ENCODE measurements at regions not wholly inside any gene's neighbourhood (a gene's known extent, or its start where the extent isn't known, plus 50 kb on each side); places are given as distances from the start of the nearest gene placed in this dataset.

DNA sequence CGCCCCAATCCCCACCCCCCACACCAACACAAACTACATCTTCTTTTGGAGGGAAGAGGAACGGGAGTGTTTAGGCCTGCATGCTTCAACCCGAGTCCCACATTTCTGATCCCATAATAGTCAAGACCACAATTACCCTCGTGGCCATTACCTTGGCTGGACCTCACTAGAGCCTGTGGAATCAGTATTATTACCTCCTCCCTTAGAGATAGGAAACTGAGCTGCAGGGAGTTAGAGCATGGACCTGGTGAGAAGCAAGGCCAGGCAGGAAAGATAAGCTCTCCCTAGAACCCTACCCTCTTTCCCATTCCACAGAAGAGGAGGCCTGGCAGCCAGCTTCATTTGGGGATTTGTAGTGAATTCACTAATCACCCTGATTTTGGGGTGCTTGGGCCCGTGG is 74.1 kb downstream of the NCR2 start (continued):
- TF ChIP-seq, protein P1, sequence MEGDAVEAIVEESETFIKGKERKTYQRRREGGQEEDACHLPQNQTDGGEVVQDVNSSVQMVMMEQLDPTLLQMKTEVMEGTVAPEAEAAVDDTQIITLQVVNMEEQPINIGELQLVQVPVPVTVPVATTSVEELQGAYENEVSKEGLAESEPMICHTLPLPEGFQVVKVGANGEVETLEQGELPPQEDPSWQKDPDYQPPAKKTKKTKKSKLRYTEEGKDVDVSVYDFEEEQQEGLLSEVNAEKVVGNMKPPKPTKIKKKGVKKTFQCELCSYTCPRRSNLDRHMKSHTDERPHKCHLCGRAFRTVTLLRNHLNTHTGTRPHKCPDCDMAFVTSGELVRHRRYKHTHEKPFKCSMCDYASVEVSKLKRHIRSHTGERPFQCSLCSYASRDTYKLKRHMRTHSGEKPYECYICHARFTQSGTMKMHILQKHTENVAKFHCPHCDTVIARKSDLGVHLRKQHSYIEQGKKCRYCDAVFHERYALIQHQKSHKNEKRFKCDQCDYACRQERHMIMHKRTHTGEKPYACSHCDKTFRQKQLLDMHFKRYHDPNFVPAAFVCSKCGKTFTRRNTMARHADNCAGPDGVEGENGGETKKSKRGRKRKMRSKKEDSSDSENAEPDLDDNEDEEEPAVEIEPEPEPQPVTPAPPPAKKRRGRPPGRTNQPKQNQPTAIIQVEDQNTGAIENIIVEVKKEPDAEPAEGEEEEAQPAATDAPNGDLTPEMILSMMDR (IDR thresholded peaks at IDR 0.05), result no peak
- no peak for TF ChIP-seq FOXS1 (CRISPR knock-in tag; IDR thresholded peaks at IDR 0.05)
- TF ChIP-seq, protein P2, sequence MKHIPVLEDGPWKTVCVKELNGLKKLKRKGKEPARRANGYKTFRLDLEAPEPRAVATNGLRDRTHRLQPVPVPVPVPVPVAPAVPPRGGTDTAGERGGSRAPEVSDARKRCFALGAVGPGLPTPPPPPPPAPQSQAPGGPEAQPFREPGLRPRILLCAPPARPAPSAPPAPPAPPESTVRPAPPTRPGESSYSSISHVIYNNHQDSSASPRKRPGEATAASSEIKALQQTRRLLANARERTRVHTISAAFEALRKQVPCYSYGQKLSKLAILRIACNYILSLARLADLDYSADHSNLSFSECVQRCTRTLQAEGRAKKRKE (CRISPR knock-in tag; IDR thresholded peaks at IDR 0.05; ENCODE audit: low read depth), result no peak
- no peak for TF ChIP-seq ESRRA (IDR thresholded peaks at IDR 0.05; ENCODE audit: borderline replicate concordance, low read length)
- no peak for TF ChIP-seq ELK1 (IDR thresholded peaks at IDR 0.05; ENCODE audit: low read depth, low read length)
- no peak for TF ChIP-seq GATA3 (IDR thresholded peaks at IDR 0.05; ENCODE audit: borderline replicate concordance)

GRCh38 chr6:41411961-41412360 is 76.6 kb downstream of the NCR2 start:
- POLR2A ChIA-PET, result no interaction called here
- ATAC-seq, result no peak
- no peak for FAIRE-seq
- TF ChIP-seq MYC (IDR thresholded peaks at IDR 0.05; ENCODE audit: borderline replicate concordance, low read length) (no peak), POLR2AphosphoS2 (conservative IDR thresholded peaks at IDR 0.05; ENCODE audit: low read length) (no peak), KDM5A (IDR thresholded peaks at IDR 0.05) (no peak), POLR2A (IDR thresholded peaks at IDR 0.05; ENCODE audit: low read length) (no peak), SMC3 (IDR thresholded peaks at IDR 0.05) (no peak)
- TF ChIP-seq, protein P3, sequence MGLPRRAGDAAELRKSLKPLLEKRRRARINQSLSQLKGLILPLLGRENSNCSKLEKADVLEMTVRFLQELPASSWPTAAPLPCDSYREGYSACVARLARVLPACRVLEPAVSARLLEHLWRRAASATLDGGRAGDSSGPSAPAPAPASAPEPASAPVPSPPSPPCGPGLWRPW (IDR thresholded peaks at IDR 0.05), result no peak
- TF ChIP-seq, protein P2 (CRISPR knock-in tag; IDR thresholded peaks at IDR 0.05; ENCODE audit: low read depth), result no peak
- WGBS (ENCODE audit: missing lambda C conversion rate), result 65% methylated on average over 5 of the region's 5 CpGs
- Histone ChIP-seq H3K4me1 (no peaks in the 10 kb centered on the region), H3K4me2 (no peak overlapping the region), H3K9me3 (no peaks in the 10 kb centered on the region), H3K27ac (no peak overlapping the region), H3K4me3 (no peak overlapping the region)
- CTCF ChIA-PET, result interaction anchor here (2.0 kb wide), 1 partner anchor 181 kb away, joined by 4 read pairs; no protein-coding TSS in a partner anchor
- DNase-seq (ENCODE audit: low read depth in 1 of 2, low spot score in 1 of 2), result no peak

GRCh38 chr6:41413250-41413649 is 77.8 kb downstream of the NCR2 start:
- no peak for FAIRE-seq
- 80% methylated on average over 11 of the region's 11 CpGs for whole genome bisulfite sequencing (ENCODE audit: missing lambda C conversion rate)
- ChIA-PET POLR2A (no interaction called here), CTCF (interaction anchor here (2.0 kb wide), 1 partner anchor 179 kb away, joined by 4 read pairs; no protein-coding TSS in a partner anchor)
- ATAC-seq, result no peak
- no peak overlapping the region for H3K27ac ChIP-seq
- H3K9me3 ChIP-seq, result no peaks in the 10 kb centered on the region
- H3K4me3 ChIP-seq, result no peak overlapping the region
- H3K4me1 ChIP-seq, result no peaks in the 10 kb centered on the region
- no peak overlapping the region for H3K4me2 ChIP-seq
- no peak for DNase-seq (ENCODE audit: low read depth in 1 of 2, low spot score in 1 of 2)
- no peak for TF ChIP-seq RARB (CRISPR knock-in tag; IDR thresholded peaks at IDR 0.05)
- no peak for TF ChIP-seq SMC3 (IDR thresholded peaks at IDR 0.05)
- no peak for TF ChIP-seq E2F6 (IDR thresholded peaks at IDR 0.05; ENCODE audit: borderline replicate concordance, low read depth)
- TF ChIP-seq, protein P2 (CRISPR knock-in tag; IDR thresholded peaks at IDR 0.05; ENCODE audit: low read depth), result no peak
- no peak for TF ChIP-seq JUN (IDR thresholded peaks at IDR 0.05)
- no peak for TF ChIP-seq GATA3 (IDR thresholded peaks at IDR 0.05; ENCODE audit: borderline replicate concordance)
